Liver (tissue), 8 donors: ENCODE measurements at regions not wholly inside any gene's neighbourhood (a gene's known extent, or its start where the extent isn't known, plus 50 kb on each side); places are given as distances from the start of the nearest gene placed in this dataset.

Experiments
- DNase-seq: peaks from one replicate; pipeline ENCODE4 v3.0.0-alpha.2; 2017; ENCODE audit warnings: low spot score
- H3K27ac ChIP-seq, 2 donors: one replicate each; pipeline ENCODE4 v1.7.0; 2013; ENCODE audit warnings: inconsistent platforms in 2 of 2, low read length in 2 of 2, control low read depth in 1 of 2, low read depth in 1 of 2, mild to moderate bottlenecking in 1 of 2
- H3K27me3 ChIP-seq, 4 donors: one replicate each; pipeline versions ENCODE4 v1.6.1 to v1.7.0; 2013; ENCODE audit warnings: low read length in 3 of 4, inconsistent platforms in 1 of 4, mild to moderate bottlenecking in 1 of 4, moderate library complexity in 1 of 4; ENCODE audit not compliant: control insufficient read depth in 4 of 4, insufficient read depth in 4 of 4
- H3K36me3 ChIP-seq, 4 donors: one replicate each; pipeline versions ENCODE4 v1.6.1 to v1.7.0; 2013; ENCODE audit warnings: low read length in 3 of 4, mild to moderate bottlenecking in 3 of 4, low read depth in 1 of 4, moderate library complexity in 1 of 4; ENCODE audit not compliant: control insufficient read depth in 4 of 4, insufficient read depth in 3 of 4
- H3K4me1 ChIP-seq, 4 donors: one replicate each; pipeline versions ENCODE4 v1.6.1 to v1.7.0; 2013; ENCODE audit warnings: low read length in 3 of 4, mild to moderate bottlenecking in 3 of 4, moderate library complexity in 1 of 4; ENCODE audit not compliant: control insufficient read depth in 4 of 4, insufficient read depth in 4 of 4
- H3K4me3 ChIP-seq, 3 donors: one replicate each; pipeline versions ENCODE4 v1.6.1 to v1.7.0; 2013; ENCODE audit warnings: low read length in 3 of 3, control low read depth in 1 of 3, low read depth in 1 of 3, mild to moderate bottlenecking in 1 of 3
- H3K9ac ChIP-seq, 2 donors: one replicate each; pipeline ENCODE4 v1.7.0; 2013; ENCODE audit warnings: low read length in 2 of 2, mild to moderate bottlenecking in 2 of 2, moderate library complexity in 2 of 2, control low read depth in 1 of 2, low read depth in 1 of 2
- H3K9me3 ChIP-seq, 4 donors: one replicate each; pipeline versions ENCODE4 v1.6.1 to v1.7.0; 2013; ENCODE audit warnings: low read length in 3 of 4; ENCODE audit not compliant: control insufficient read depth in 4 of 4
- EGR1 ChIP-seq, 2 donors: IDR thresholded peaks; 2 replicates each; pipeline ENCODE4 v1.6.1; 2016 to 2018; ENCODE audit warnings: antibody characterized with exemption in 2 of 2, low read depth in 2 of 2
- FOXA1 ChIP-seq: IDR thresholded peaks from 2 replicates; pipeline ENCODE4 v1.6.1; 2016; ENCODE audit warnings: antibody characterized with exemption
- FOXA2 ChIP-seq: IDR thresholded peaks from 2 replicates; pipeline ENCODE4 v1.6.1; 2016; ENCODE audit warnings: antibody characterized with exemption
- GABPA ChIP-seq, 2 donors: IDR thresholded peaks in 1 of 2; conservative IDR thresholded peaks in 1 of 2; 2 replicates each; pipeline ENCODE4 v1.6.1; 2016; ENCODE audit warnings: antibody characterized with exemption in 2 of 2, mild to moderate bottlenecking in 1 of 2, moderate library complexity in 1 of 2
- HNF4A ChIP-seq, 2 donors: conservative IDR thresholded peaks; 2 replicates each; pipeline ENCODE4 v1.6.1; 2016; ENCODE audit warnings: antibody characterized with exemption in 2 of 2, mild to moderate bottlenecking in 2 of 2
- HNF4G ChIP-seq: IDR thresholded peaks from 2 replicates; pipeline ENCODE4 v1.6.1; 2016; ENCODE audit warnings: antibody characterized with exemption
- JUND ChIP-seq, 2 donors: IDR thresholded peaks; 2 replicates each; pipeline ENCODE4 v1.6.1; 2016; ENCODE audit warnings: antibody characterized with exemption in 2 of 2
- NR2F2 ChIP-seq: IDR thresholded peaks from 2 replicates; pipeline ENCODE4 v1.6.1; 2016; ENCODE audit warnings: antibody characterized with exemption
- RAD21 ChIP-seq, 2 donors: IDR thresholded peaks; 2 replicates each; pipeline ENCODE4 v1.6.1; 2016; ENCODE audit warnings: antibody characterized with exemption in 2 of 2, mild to moderate bottlenecking in 2 of 2
- RXRA ChIP-seq, 2 donors: IDR thresholded peaks; 2 replicates each; pipeline ENCODE4 v1.6.1; 2017 to 2018; ENCODE audit warnings: antibody characterized with exemption in 2 of 2, mild to moderate bottlenecking in 1 of 2
- TAF1 ChIP-seq: conservative IDR thresholded peaks from 2 replicates; pipeline ENCODE4 v1.6.1; 2016; ENCODE audit warnings: antibody characterized with exemption, mild to moderate bottlenecking
- YY1 ChIP-seq: IDR thresholded peaks from 2 replicates; pipeline ENCODE4 v1.6.1; 2016; ENCODE audit warnings: antibody characterized with exemption, mild to moderate bottlenecking
- WGBS: extraction: QIAGEN DNeasy Blood & Tissue Kit; methylation state at CpG from one replicate; pipeline ENCODE4 v1.1.7; 2013; 5-methylcytosine and 5-hydroxymethylcytosine counted together
- TF ChIP-seq, protein P1 (sequence below): IDR thresholded peaks from 2 replicates; pipeline ENCODE4 v1.6.1; 2016; ENCODE audit warnings: antibody characterized with exemption, mild to moderate bottlenecking
- TF ChIP-seq, protein P2 (sequence below): IDR thresholded peaks from 2 replicates; pipeline ENCODE4 v1.6.1; 2016; ENCODE audit warnings: antibody characterized with exemption
- TF ChIP-seq, protein P3 (sequence below): IDR thresholded peaks from 2 replicates; pipeline ENCODE4 v1.6.1; 2016; ENCODE audit warnings: antibody characterized with exemption
- TF ChIP-seq, protein P4 (sequence below): IDR thresholded peaks from 2 replicates; pipeline ENCODE4 v1.6.1; 2016; ENCODE audit warnings: antibody characterized with exemption
- TF ChIP-seq, protein P5 (sequence below): fragments of 150-350 bp; IDR thresholded peaks from 2 replicates; pipeline ENCODE4 v1.5.1; 2017; ENCODE audit warnings: improper control_type of control experiment, low read depth, low read length; ENCODE audit not compliant: missing input control
- donor health status: healthy.
- donor health status: healthy.
- donor health status: healthy.
- donor health status: healthy.
- donor health status: healthy.

DNA sequence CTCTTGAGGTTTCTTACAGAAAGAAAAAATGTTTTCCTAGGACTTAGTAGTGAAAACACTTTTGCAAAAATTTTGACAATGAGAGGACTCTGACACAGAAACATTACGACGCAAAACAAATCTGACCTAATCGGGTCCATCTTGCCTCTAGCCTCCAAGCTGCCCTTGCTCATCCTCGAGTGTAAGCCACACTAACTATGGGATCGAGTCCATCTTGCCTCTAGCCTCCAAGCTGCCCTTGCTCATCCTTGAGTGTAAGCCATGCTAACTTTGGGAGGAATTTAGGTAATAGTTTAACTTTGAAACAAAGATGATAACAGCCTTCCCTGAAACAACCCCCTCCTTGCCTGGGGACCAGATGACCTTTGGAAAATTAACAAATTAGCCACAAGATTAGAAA, 100.3 kb upstream of the FRG1 start (continued):
- TF ChIP-seq, protein P1, sequence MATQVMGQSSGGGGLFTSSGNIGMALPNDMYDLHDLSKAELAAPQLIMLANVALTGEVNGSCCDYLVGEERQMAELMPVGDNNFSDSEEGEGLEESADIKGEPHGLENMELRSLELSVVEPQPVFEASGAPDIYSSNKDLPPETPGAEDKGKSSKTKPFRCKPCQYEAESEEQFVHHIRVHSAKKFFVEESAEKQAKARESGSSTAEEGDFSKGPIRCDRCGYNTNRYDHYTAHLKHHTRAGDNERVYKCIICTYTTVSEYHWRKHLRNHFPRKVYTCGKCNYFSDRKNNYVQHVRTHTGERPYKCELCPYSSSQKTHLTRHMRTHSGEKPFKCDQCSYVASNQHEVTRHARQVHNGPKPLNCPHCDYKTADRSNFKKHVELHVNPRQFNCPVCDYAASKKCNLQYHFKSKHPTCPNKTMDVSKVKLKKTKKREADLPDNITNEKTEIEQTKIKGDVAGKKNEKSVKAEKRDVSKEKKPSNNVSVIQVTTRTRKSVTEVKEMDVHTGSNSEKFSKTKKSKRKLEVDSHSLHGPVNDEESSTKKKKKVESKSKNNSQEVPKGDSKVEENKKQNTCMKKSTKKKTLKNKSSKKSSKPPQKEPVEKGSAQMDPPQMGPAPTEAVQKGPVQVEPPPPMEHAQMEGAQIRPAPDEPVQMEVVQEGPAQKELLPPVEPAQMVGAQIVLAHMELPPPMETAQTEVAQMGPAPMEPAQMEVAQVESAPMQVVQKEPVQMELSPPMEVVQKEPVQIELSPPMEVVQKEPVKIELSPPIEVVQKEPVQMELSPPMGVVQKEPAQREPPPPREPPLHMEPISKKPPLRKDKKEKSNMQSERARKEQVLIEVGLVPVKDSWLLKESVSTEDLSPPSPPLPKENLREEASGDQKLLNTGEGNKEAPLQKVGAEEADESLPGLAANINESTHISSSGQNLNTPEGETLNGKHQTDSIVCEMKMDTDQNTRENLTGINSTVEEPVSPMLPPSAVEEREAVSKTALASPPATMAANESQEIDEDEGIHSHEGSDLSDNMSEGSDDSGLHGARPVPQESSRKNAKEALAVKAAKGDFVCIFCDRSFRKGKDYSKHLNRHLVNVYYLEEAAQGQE, result no peak
- TF ChIP-seq FOXA2, result no peak

DNA sequence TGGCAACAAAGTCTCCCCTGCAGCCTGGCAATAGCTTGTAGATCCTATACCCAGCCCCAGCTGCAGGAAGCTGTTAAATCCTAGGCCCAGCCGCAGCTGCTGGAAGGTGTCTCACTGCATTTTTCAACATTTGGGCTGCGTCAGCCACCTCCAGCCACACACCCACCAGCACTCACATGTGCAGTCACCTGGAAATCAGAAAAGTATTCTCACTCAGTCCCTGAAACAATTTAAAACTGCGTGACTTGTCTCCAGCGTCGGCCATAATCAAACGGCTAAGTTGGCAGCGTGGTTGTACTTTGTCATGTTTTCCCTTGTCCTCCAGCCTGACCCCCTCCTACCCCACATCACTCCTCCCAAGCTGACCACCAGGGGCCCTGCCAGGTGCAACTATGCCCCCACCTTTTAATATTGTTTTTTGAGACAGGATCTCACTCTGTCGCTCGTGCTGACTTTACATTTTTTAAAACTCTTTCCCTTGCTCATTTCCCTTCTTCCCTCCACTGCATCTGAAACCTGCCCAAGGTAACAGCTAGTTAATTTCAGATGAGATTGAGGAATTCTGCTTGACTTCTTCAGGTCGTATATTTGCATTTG, 97.2 kb upstream of the FRG1 start:
- DNase-seq, result no peak
- Histone ChIP-seq H3K27me3 (no peaks in the 10 kb centered on the region), H3K36me3 (no peaks in the 10 kb centered on the region), H3K9ac (no peak overlapping the region), H3K4me3 (no peak overlapping the region), H3K4me1 (no peaks in the 10 kb centered on the region), H3K27ac (no peak overlapping the region), H3K9me3 (no peaks in the 10 kb centered on the region)
- TF ChIP-seq GABPA (IDR thresholded peaks at IDR 0.05 in 1 of 2, conservative IDR thresholded peaks at IDR 0.05 in 1 of 2) (no peak), RAD21 (IDR thresholded peaks at IDR 0.05) (no peak), YY1 (no peak), HNF4A (conservative IDR thresholded peaks at IDR 0.05) (no peak), EGR1 (IDR thresholded peaks at IDR 0.05; ENCODE audit: low read depth in 2 of 2) (no peak), TAF1 (no peak), FOXA1 (no peak), HNF4G (no peak), RXRA (IDR thresholded peaks at IDR 0.05) (no peak), NR2F2 (no peak), JUND (IDR thresholded peaks at IDR 0.05) (no peak)
- TF ChIP-seq, protein P2, sequence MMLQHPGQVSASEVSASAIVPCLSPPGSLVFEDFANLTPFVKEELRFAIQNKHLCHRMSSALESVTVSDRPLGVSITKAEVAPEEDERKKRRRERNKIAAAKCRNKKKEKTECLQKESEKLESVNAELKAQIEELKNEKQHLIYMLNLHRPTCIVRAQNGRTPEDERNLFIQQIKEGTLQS, result no peak
- TF ChIP-seq, protein P1, result no peak
- TF ChIP-seq, protein P3, sequence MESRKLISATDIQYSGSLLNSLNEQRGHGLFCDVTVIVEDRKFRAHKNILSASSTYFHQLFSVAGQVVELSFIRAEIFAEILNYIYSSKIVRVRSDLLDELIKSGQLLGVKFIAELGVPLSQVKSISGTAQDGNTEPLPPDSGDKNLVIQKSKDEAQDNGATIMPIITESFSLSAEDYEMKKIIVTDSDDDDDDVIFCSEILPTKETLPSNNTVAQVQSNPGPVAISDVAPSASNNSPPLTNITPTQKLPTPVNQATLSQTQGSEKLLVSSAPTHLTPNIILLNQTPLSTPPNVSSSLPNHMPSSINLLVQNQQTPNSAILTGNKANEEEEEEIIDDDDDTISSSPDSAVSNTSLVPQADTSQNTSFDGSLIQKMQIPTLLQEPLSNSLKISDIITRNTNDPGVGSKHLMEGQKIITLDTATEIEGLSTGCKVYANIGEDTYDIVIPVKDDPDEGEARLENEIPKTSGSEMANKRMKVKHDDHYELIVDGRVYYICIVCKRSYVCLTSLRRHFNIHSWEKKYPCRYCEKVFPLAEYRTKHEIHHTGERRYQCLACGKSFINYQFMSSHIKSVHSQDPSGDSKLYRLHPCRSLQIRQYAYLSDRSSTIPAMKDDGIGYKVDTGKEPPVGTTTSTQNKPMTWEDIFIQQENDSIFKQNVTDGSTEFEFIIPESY, result no peak
- TF ChIP-seq, protein P4, sequence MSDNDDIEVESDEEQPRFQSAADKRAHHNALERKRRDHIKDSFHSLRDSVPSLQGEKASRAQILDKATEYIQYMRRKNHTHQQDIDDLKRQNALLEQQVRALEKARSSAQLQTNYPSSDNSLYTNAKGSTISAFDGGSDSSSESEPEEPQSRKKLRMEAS, result no peak
- TF ChIP-seq, protein P5, sequence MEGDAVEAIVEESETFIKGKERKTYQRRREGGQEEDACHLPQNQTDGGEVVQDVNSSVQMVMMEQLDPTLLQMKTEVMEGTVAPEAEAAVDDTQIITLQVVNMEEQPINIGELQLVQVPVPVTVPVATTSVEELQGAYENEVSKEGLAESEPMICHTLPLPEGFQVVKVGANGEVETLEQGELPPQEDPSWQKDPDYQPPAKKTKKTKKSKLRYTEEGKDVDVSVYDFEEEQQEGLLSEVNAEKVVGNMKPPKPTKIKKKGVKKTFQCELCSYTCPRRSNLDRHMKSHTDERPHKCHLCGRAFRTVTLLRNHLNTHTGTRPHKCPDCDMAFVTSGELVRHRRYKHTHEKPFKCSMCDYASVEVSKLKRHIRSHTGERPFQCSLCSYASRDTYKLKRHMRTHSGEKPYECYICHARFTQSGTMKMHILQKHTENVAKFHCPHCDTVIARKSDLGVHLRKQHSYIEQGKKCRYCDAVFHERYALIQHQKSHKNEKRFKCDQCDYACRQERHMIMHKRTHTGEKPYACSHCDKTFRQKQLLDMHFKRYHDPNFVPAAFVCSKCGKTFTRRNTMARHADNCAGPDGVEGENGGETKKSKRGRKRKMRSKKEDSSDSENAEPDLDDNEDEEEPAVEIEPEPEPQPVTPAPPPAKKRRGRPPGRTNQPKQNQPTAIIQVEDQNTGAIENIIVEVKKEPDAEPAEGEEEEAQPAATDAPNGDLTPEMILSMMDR, result no peak
- 78% methylated on average over 10 of the region's 10 CpGs for WGBS
